Keratinocyte (primary cell): ENCODE measurements at regions not wholly inside any gene's neighbourhood (a gene's known extent, or its start where the extent isn't known, plus 50 kb on each side); places are given as distances from the start of the nearest gene placed in this dataset.

Source experiments
- DNase-seq: peaks from one replicate; pipeline ENCODE4 v3.0.0-alpha.2; 2011; ENCODE audit warnings: low read depth, missing footprints, low spot score
- FAIRE-seq: peaks from 2 replicates; lab custom pipeline; 2011; peaks lifted over from hg19 to GRCh38; lab: Jason Lieb, UNC
- H2AFZ ChIP-seq: 2 replicates; pipeline ENCODE4 v1.6.0; 2012; ENCODE audit warnings: low read length, control low read depth, inconsistent platforms; ENCODE audit not compliant: control insufficient read depth
- H3K27ac ChIP-seq: 2 replicates; pipeline ENCODE4 v1.5.1; 2011; ENCODE audit warnings: low read length; ENCODE audit not compliant: control insufficient read depth, insufficient read depth
- H3K27me3 ChIP-seq: 3 replicates; pipeline ENCODE4 v1.6.0; 2011; ENCODE audit warnings: low read length; ENCODE audit not compliant: control insufficient read depth, insufficient read depth; ENCODE audit errors: extremely low read depth
- H3K36me3 ChIP-seq, 2 experiments: 2 replicates in 1 of 2; 3 replicates in 1 of 2; pipeline ENCODE4 v1.5.1; 2011; ENCODE audit warnings: low read length in 2 of 2, mild to moderate bottlenecking in 1 of 2; ENCODE audit not compliant: control insufficient read depth in 2 of 2, insufficient read depth in 2 of 2; ENCODE audit errors: extremely low read depth in 1 of 2
- H3K4me1 ChIP-seq: 3 replicates; pipeline ENCODE4 v1.5.1; 2011; ENCODE audit warnings: low read length; ENCODE audit not compliant: control insufficient read depth, insufficient read depth; ENCODE audit errors: extremely low read depth
- H3K4me2 ChIP-seq: 3 replicates; pipeline ENCODE4 v1.6.0; 2011; ENCODE audit warnings: low read depth, low read length; ENCODE audit not compliant: control insufficient read depth, insufficient read depth; ENCODE audit errors: extremely low read depth
- H3K4me3 ChIP-seq, 3 experiments: fragments of 200-600 bp in 1 of 3; sonication (generic) in 1 of 3; 2 replicates in 2 of 3; 3 replicates in 1 of 3; pipeline ENCODE4 v1.5.1; 2011 to 2016; ENCODE audit warnings: low read length in 3 of 3, mild to moderate bottlenecking in 3 of 3, control low read depth in 2 of 3, inconsistent platforms in 1 of 3, low read depth in 1 of 3, mixed read lengths in 1 of 3, mixed run types in 1 of 3, moderate library complexity in 1 of 3; ENCODE audit not compliant: control insufficient read depth in 2 of 3, insufficient read depth in 2 of 3; ENCODE audit errors: extremely low read depth in 1 of 3
- H3K79me2 ChIP-seq: 2 replicates; pipeline ENCODE4 v1.6.0; 2012; ENCODE audit warnings: low read length; ENCODE audit not compliant: control insufficient read depth, insufficient read depth
- H3K9ac ChIP-seq: 3 replicates; pipeline ENCODE4 v1.6.0; 2011; ENCODE audit warnings: low read length; ENCODE audit not compliant: control insufficient read depth, insufficient read depth; ENCODE audit errors: extremely low read depth
- H3K9me1 ChIP-seq: 3 replicates; pipeline ENCODE4 v1.6.0; 2011; ENCODE audit warnings: low read length; ENCODE audit not compliant: control insufficient read depth, insufficient read depth; ENCODE audit errors: extremely low read depth
- H3K9me3 ChIP-seq: 2 replicates; pipeline ENCODE4 v1.5.1; 2012; ENCODE audit warnings: low read depth, low read length; ENCODE audit not compliant: control insufficient read depth
- H4K20me1 ChIP-seq: 3 replicates; pipeline ENCODE4 v1.6.0; 2011; ENCODE audit warnings: low read length; ENCODE audit not compliant: control insufficient read depth, insufficient read depth; ENCODE audit errors: extremely low read depth
- CTCF ChIP-seq, 3 experiments: IDR thresholded peaks in 1 of 3; conservative IDR thresholded peaks in 1 of 3; optimal IDR thresholded peaks in 1 of 3; 2 replicates in 2 of 3; 3 replicates in 1 of 3; pipeline versions ENCODE3 to v1.5.1; 2011; ENCODE audit warnings: low read length in 3 of 3, mild to moderate bottlenecking in 3 of 3, moderate library complexity in 2 of 3, control low read depth in 1 of 3, inconsistent platforms in 1 of 3; ENCODE audit not compliant: insufficient read depth in 2 of 3; ENCODE audit errors: extremely low read depth in 1 of 3
- EZH2 ChIP-seq: IDR thresholded peaks from one replicate; pipeline ENCODE4 v1.6.1; 2012; ENCODE audit warnings: inconsistent platforms, mild to moderate bottlenecking, low read length, moderate library complexity
- dilution Hi-C: fragments of 300-500 bp; cut with MboI; formaldehyde crosslinking; loops from one replicate; pipeline ENCODE4 v1.7.0; 2020; ENCODE audit warnings: low sequenced_read_pairs; ENCODE audit not compliant: extremely low pct_ligation_motif_present

- Histone ChIP-seq H3K9me1 (no peaks in the 10 kb centered on the region), H3K4me3 (no peak overlapping the region), H4K20me1 (no peaks in the 10 kb centered on the region), H3K4me1 (no peaks in the 10 kb centered on the region), H3K27me3 (no peaks in the 10 kb centered on the region), H3K27ac (no peak overlapping the region), H3K36me3 (no peaks in the 10 kb centered on the region), H3K4me2 (no peak overlapping the region), H3K9ac (no peak overlapping the region), H3K9me3 (no peaks in the 10 kb centered on the region), H2AFZ (no peak overlapping the region), H3K79me2 (no peaks in the 10 kb centered on the region)
- dilution Hi-C loops = no loop called here
- TF ChIP-seq EZH2 (no peak), CTCF (optimal IDR thresholded peaks at IDR 0.05 in 1 of 3, IDR thresholded peaks at IDR 0.05 in 1 of 3, conservative IDR thresholded peaks at IDR 0.05 in 1 of 3; ENCODE audit: extremely low read depth in 1 of 3, insufficient read depth in 2 of 3, low read length in 3 of 3) (no peak)
- FAIRE-seq (no peak), DNase-seq (no peak)
Measured at GRCh38 chr2:15773204-15773603, 167.1 kb upstream of the MYCN start.

- no peak overlapping the region for H3K4me2 ChIP-seq
- H3K27ac ChIP-seq = no peak overlapping the region
- H3K79me2 ChIP-seq = no peaks in the 10 kb centered on the region
- FAIRE-seq (no peak), DNase-seq (no peak)
- no peak overlapping the region for H3K9ac ChIP-seq
- H3K9me3 ChIP-seq = no peaks in the 10 kb centered on the region
- H3K4me3 ChIP-seq = no peak overlapping the region
- dilution Hi-C loops = no loop called here
- H3K36me3 ChIP-seq = no peaks in the 10 kb centered on the region
- TF ChIP-seq EZH2 = no peak
- no peak for TF ChIP-seq CTCF (optimal IDR thresholded peaks at IDR 0.05 in 1 of 3, IDR thresholded peaks at IDR 0.05 in 1 of 3, conservative IDR thresholded peaks at IDR 0.05 in 1 of 3; ENCODE audit: extremely low read depth in 1 of 3, insufficient read depth in 2 of 3, low read length in 3 of 3)
- no peak overlapping the region for H2AFZ ChIP-seq
- H3K9me1 ChIP-seq = no peaks in the 10 kb centered on the region
- no peaks in the 10 kb centered on the region for H4K20me1 ChIP-seq
- H3K4me1 ChIP-seq = no peaks in the 10 kb centered on the region
- no peaks in the 10 kb centered on the region for H3K27me3 ChIP-seq
Measured at GRCh38 chr2:15773846-15774245, 166.5 kb upstream of the MYCN start.
